T-helper 1 cell (primary cell): ENCODE measurements at regions not wholly inside any gene's neighbourhood (a gene's known extent, or its start where the extent isn't known, plus 50 kb on each side); places are given as distances from the start of the nearest gene placed in this dataset.

Source experiments
- DNase-seq, 5 donors: peaks; one replicate each; pipeline ENCODE4 v3.0.0-alpha.2; 2012 to 2020

DNA sequence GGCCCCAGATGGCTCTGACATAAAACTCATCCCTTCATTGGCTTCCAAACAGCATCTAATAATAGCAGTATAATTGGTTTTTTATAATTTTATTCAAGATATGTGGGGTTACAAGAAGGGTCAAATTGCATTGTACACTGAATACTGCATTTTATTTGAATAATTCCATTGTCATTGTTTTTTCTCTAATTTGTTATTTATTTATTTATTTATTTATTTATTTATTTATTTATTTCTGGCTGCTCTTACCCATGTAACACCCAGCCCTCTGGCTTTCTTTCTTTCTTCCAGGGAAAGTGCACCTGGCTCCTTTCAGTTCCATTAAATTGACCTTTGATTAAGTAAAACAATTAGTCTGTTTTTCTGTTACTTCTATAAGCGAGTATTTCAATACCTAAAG is 210.1 kb downstream of the CDH9 start:
- no peak for DNase-seq

DNA sequence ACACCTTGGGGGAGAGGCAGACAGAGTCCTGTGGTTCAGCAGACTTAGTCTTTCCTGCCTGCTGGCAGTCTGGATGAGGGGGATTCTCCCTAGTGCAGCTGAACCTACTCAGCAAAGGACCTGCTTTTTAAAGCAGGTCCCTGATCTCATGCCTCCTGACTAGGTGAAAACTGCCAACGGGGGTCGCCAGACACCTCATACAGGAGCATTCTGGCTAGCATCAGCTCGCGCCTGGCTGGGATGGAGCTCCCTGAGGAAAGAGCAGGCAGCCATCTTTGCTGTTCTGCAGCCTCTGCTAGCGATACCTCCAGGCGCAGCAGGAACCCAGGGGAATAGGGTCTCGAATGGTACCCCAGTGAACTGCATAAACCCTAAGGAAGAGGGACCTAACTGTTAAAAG is 225.2 kb downstream of the CDH9 start:
- DNase-seq: no peak

GRCh38 chr5:26812714-26813113 is 225.7 kb downstream of the CDH9 start:
- no peak for DNase-seq

DNA sequence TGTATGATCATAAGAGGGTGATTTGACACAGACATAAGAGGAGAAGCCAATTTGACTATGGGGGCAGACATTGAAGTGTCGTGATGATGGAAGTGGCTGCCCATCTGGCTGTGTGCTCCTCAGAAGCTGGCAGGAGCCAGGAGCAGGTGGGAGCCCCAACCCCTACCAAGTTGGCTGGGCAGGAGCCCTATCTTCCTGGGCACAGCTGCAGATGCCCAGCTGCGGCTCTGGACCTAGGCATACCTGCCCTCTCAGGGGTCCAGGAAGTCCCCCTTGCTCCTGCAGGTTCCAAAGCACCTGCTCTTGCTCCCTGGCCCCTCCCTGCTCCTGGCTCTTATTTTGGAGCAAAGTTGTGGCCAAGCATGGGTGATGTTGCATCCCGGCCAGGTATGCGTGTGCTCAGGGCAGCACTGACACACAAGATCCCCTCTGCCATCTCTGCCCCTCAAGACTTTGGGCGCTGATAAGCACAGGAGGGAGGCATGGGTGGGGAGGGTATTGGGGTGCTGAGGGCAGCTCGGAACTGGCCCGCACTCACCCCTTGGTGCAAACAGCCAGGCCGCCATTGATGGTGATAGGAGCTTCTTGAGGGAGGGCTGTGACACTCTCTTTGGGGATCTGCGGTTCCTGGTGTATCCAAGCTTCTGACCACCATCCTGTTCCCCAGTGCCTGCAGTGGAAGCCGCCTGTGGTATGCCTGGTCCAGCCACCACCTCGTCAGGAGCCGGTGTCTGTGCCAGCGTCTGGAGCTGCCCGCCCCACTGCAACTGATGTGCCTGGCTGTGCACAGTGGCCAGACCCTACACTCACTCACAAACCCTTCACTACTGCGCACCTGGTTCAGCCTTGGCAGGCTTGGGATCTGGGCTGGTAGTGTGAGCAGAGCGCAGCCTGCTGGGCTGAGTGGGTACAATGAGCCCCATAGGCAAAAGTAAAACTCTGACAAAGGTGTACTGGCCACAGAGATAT is 230.9 kb downstream of the CDH9 start:
- DNase-seq: no peak

- DNase-seq: no peak
These were observed 233.3 kb downstream of the CDH9 start for GRCh38 chr5:26805076-26805475.

- DNase-seq: no peak
These were observed 235.4 kb downstream of the CDH9 start for GRCh38 chr5:26802944-26803343.

- DNase-seq: no peak
These were observed 247.0 kb downstream of the CDH9 start for GRCh38 chr5:26791433-26791832.

- no peak for DNase-seq
These were observed 247.4 kb downstream of the CDH9 start for GRCh38 chr5:26791021-26791420.

DNA sequence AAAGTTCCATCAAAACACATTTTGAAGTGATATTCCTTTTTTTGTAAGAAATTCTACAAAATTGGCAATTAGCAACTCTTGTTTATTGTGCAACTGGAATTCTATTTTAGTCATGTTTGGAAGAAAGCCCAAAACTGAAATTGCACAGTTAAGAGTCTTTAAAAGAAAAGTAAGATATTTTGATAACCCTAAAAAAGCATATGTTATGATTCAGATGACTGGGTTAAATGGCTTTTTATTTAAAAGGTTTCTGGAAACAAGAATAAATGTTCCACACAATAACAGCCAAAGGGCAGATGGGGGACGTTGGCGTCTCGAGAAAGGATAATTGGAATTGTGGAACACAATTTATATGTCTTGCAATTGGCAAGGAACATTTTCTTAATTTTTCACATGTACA is 275.2 kb downstream of the CDH9 start:
- no peak for DNase-seq

DNA sequence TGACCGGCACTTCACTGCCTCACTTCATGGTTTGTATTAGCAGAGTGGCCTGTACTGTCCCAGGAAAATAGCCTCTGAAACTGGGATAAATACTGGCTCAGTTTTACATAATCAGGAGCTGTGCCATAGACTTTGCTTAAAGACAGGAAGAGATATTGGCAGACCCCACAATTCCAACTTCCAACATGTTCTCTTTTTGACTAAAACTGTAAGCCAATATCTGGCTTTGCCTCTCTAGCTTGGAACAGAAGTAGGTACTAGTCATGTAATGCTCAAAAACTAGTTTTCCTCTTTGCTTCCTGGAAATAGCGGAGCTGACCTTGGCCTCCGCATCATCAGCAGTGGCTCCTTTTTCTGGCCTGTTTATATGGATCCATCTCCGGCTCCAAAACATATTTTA is 276.9 kb downstream of the CDH9 start:
- DNase-seq: no peak

DNA sequence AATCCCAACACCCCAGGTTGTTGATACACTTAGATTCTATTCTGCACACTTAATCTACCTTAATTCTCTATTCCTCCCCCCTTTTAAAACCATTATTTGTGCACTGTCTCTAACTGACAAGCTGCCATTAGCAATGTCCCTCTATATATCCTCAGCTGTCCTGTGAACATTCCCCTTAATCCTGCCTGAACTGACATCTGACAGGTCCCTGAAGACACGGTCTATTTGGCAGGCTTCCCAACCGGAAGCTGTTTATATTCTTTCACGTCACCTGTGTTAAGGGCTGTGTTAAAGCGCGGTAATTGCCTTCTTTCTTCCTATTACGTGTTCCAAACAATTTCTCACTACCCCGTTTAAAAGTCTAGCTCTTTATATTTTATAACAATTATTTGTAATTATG is 277.3 kb downstream of the CDH9 start:
- DNase-seq: no peak

DNA sequence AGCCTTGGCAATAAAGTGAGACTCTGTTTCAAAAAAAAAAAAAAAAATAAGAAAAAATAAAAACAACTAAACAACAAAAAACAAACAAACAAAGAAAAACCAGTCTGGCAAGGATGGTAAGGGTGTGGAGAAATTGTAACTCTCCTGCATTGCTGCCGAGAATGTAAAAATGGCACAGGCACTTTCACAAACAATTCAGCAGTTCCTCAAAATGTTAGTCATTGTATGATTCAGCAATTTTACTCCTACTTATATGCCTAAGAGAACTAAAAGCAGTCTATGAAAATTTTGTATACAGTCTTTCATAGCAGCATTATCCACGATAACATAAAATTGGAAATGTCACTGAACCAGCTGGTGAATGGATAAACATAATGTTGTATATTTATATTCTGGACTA is 280.4 kb downstream of the CDH9 start:
- no peak for DNase-seq

GRCh38 chr5:26749829-26750228 is 288.6 kb downstream of the CDH9 start:
- no peak for DNase-seq

DNA sequence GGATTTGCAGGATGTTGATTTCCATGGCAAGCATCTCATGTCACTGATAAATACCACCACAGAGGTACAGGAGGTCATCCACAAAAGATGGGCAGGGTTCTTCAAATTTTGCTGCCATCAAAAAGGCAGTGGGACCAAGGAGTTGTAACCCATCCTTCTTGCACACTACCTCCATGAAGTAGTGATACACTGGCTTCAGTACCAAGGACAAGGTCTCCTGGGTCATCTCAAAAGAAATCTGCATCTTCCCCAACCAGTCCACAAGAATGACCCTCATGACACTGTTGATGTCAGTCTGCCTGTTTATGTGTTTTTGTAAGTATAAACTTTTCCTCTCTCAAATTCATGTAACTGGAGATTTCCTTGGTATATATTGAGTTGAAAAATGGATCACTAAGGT is 298.2 kb downstream of the CDH9 start:
- no peak for DNase-seq

GRCh38 chr5:26737348-26738265 is 300.8 kb downstream of the CDH9 start:
- no peak for DNase-seq

- no peak for DNase-seq
These were observed 310.5 kb downstream of the CDH9 start for GRCh38 chr5:26727916-26728315.

DNA sequence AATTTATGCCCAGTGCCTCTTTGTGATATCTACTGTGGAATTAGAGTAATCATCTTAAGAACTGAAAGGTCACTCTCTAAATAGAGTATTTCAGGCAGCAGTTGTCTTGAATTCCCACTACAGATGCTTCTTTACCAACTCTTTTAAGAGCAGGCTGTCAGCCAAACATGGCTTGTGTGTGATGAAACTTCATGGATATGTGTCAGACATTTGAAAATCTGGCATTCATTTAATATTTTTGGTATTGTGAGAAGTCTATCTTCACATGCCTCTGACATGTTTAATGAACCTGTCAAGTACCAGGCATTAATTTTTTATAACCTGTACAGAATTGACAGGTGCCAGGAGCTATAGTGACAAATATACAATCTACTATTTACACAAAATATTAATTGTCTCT is 318.6 kb downstream of the CDH9 start:
- no peak for DNase-seq

- no peak for DNase-seq
These were observed 337.5 kb downstream of the CDH9 start for GRCh38 chr5:26700759-26701384.

DNA sequence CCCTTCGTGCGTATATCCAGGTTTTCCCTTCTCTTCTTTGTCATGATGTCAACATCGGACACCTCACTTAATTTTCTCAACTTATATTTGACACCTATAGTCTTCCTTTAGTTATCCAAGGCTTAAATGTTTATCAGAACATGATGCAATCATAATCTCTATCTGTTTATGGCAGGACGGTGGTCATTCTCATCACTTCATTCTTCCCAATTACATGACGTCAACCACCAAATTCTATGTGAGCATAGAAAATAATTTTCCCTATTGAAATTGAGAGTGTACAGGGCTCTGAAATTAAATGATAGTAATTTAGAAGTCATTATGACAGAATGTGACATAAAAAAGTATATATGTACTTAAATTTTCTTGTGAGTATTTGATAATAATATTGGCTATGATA is 345.4 kb downstream of the CDH9 start:
- no peak for DNase-seq

DNA sequence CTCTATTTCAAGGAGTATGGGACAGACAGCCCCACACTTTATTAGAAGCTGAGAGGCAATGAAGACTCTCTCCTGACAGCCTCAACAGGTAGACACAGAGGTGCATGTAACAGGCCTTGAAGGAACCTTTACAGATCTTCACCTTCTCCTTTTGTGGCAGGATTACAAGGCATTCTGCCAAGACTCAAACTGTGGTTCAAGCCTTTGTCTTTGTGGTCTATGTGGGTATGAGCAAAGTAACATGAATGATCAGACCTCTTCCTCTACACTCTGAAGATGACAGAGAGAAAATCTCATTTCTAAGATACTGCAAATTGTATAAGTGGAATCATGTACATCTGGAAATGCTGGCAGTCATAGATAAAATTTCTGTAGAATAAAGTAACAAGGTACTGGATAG is 346.9 kb downstream of the CDH9 start:
- no peak for DNase-seq

GRCh38 chr5:26690511-26690910 is 347.9 kb downstream of the CDH9 start:
- no peak for DNase-seq

DNA sequence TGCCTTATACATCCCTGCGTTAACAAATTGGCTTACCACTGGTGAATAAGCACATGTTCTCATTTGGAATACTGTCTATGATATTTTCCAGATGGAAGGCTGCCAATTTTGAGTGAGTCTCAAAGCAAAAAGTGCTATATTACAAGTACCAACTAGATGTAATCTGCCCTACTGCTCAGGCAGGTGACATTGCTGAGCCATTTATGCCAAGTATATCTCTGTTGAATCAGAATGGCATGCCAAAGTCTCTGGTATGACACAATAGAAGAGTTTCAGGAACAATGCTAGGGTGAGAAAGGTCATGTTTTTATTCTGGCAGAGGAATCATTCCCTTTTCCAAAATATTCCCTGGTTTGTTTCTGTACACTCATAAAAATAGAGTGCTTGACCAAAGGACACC is 356.5 kb downstream of the CDH9 start:
- DNase-seq: no peak

- no peak for DNase-seq
These were observed 363.5 kb downstream of the CDH9 start for GRCh38 chr5:26674846-26675245.
